HG03575 (cell line): ENCODE measurements at regions not wholly inside any gene's neighbourhood (a gene's known extent, or its start where the extent isn't known, plus 50 kb on each side); places are given as distances from the start of the nearest gene placed in this dataset.
"Not testable (repeated sequence)": the region's sequence is repeated elsewhere in the genome, so short reads cannot be mapped to it uniquely, and the experiment has no call there.

Experiments used
- ATAC-seq: cut with Tn5 transposase; IDR thresholded peaks from one replicate; pipeline ENCODE4 v1.9.1; 2021; ENCODE audit not compliant: unreplicated experiment, insufficient number of reproducible peaks, low FRiP score; ENCODE audit errors: extremely low read depth

GRCh38 chr10:76631036-76631670, 1006.5 kb downstream of the KCNMA1 start:
- ATAC-seq, result no peak

- no peak for ATAC-seq
Measured at GRCh38 chr10:76628801-76629200, 1008.8 kb downstream of the KCNMA1 start.

GRCh38 chr10:76626386-76626785, 1011.2 kb downstream of the KCNMA1 start:
- no peak for ATAC-seq

GRCh38 chr10:76624470-76624869, 1013.1 kb downstream of the KCNMA1 start:
- ATAC-seq, result peak; percentile 85

- no peak for ATAC-seq
Measured at GRCh38 chr10:76621886-76622620, 1015.6 kb downstream of the KCNMA1 start.

GRCh38 chr10:76618641-76619040, 1019.0 kb downstream of the KCNMA1 start:
- no peak for ATAC-seq

- no peak for ATAC-seq
Measured at GRCh38 chr10:76618171-76618570, 1019.4 kb downstream of the KCNMA1 start.

- ATAC-seq, result not testable (repeated sequence)
Measured at GRCh38 chr10:76616666-76617065, 1020.9 kb downstream of the KCNMA1 start.

GRCh38 chr10:76615049-76615448, 1022.6 kb downstream of the KCNMA1 start:
- ATAC-seq, result no peak
